K562 (cell line): ENCODE measurements at regions not wholly inside any gene's neighbourhood (a gene's known extent, or its start where the extent isn't known, plus 50 kb on each side); places are given as distances from the start of the nearest gene placed in this dataset.
A peak's percentile ranks its signal among the peaks of the same experiment; 100 is the strongest.

Experiments
- AFF1 ChIP-seq, 2 experiments: fragments of 450-650 bp; IDR thresholded peaks; 2 replicates each; pipeline ENCODE4 v1.6.1; 2018; ENCODE audit warnings: mild to moderate bottlenecking in 2 of 2, low read depth in 1 of 2; ENCODE audit not compliant: partially characterized antibody in 2 of 2
- E2F4 ChIP-seq: sonication (generic); formaldehyde crosslinking; IDR thresholded peaks from 2 replicates; pipeline ENCODE4 v1.8.0; 2022; ENCODE audit warnings: mild to moderate bottlenecking, low read depth, missing genetic modification reagents
- ESRRB ChIP-seq: fragments of 250-450 bp; sonication (Bioruptor Pico); IDR thresholded peaks from 2 replicates; pipeline ENCODE4 v1.5.0; 2020; ENCODE audit warnings: mild to moderate bottlenecking, moderate library complexity, borderline replicate concordance
- FOSL1 ChIP-seq: fragments of 200-800 bp; sonication (Bioruptor generic); conservative IDR thresholded peaks from 2 replicates; pipeline ENCODE4 v1.6.1; 2016; ENCODE audit warnings: missing genetic modification characterization, missing compliant biosample characterization
- FOXK2 ChIP-seq, 2 experiments: fragments of 450-650 bp; IDR thresholded peaks in 1 of 2; conservative IDR thresholded peaks in 1 of 2; 2 replicates each; pipeline ENCODE4 v1.6.1; 2016; ENCODE audit warnings: low read depth in 2 of 2, mild to moderate bottlenecking in 1 of 2
- HBP1 ChIP-seq: fragments of 450-650 bp; formaldehyde crosslinking; IDR thresholded peaks from 2 replicates; pipeline ENCODE4 v1.4.0; 2022; ENCODE audit warnings: missing genetic modification characterization
- HMG20B ChIP-seq: fragments of 250-450 bp; sonication (Bioruptor Pico); IDR thresholded peaks from 2 replicates; pipeline ENCODE4 v1.5.0; 2021; ENCODE audit warnings: mild to moderate bottlenecking
- KDM2B ChIP-seq: fragments of 250-450 bp; sonication (Bioruptor Pico); IDR thresholded peaks from 2 replicates; pipeline ENCODE4 v1.8.0; 2021; ENCODE audit warnings: mild to moderate bottlenecking, moderate library complexity
- POLR2AphosphoS2 ChIP-seq: IDR thresholded peaks from 2 replicates; pipeline ENCODE4 v1.6.1; 2012; ENCODE audit warnings: low read length, improper control_type of control experiment
- RFX7 ChIP-seq: fragments of 250-450 bp; sonication (Bioruptor Pico); IDR thresholded peaks from 2 replicates; pipeline ENCODE4 v1.5.1; 2021; ENCODE audit warnings: mild to moderate bottlenecking
- SRSF1 ChIP-seq: fragments of 200-400 bp; formaldehyde crosslinking; IDR thresholded peaks from 2 replicates; pipeline ENCODE4 v1.6.1; 2017; ENCODE audit warnings: mild to moderate bottlenecking, low read depth, low read length, moderate library complexity
- TEAD2 ChIP-seq: fragments of 450-650 bp; IDR thresholded peaks from 2 replicates; pipeline ENCODE4 v1.6.1; 2016; ENCODE audit warnings: missing genetic modification characterization, control low read depth, missing compliant biosample characterization
- TEAD4 ChIP-seq, 2 experiments: sonication (generic) in 1 of 2; formaldehyde crosslinking in 1 of 2; IDR thresholded peaks; 2 replicates each; pipeline versions ENCODE4 v1.6.1 to v1.8.0; 2012 to 2022; ENCODE audit warnings: borderline replicate concordance in 1 of 2, inconsistent platforms in 1 of 2, low read length in 1 of 2, mild to moderate bottlenecking in 1 of 2, missing genetic modification reagents in 1 of 2
- ZNF592 ChIP-seq: fragments of 450-650 bp; IDR thresholded peaks from 2 replicates; pipeline ENCODE4 v1.6.1; 2017; ENCODE audit warnings: antibody characterized with exemption, mild to moderate bottlenecking
- ZNF668 ChIP-seq: fragments of 250-450 bp; sonication (Bioruptor Pico); IDR thresholded peaks from 2 replicates; pipeline ENCODE4 v1.8.0; 2022; ENCODE audit warnings: mild to moderate bottlenecking, inconsistent platforms

GRCh38 chr22:22745225-22746060 lies 101.0 kb downstream of the GGTLC2 start (continued):
- no peak for TF ChIP-seq E2F4 (CRISPR knock-in tag)
- TF ChIP-seq POLR2AphosphoS2: no peak
- TF ChIP-seq ZNF592: no peak
- no peak for TF ChIP-seq ZNF668 (CRISPR knock-in tag)
- no peak for TF ChIP-seq RFX7 (CRISPR knock-in tag)
- TF ChIP-seq HMG20B (CRISPR knock-in tag): no peak
- no peak for TF ChIP-seq ESRRB
- TF ChIP-seq TEAD2 (tag): peak; percentile 57; the same call in 1 of the 2 replicates
- TF ChIP-seq SRSF1: no peak
- TF ChIP-seq FOXK2 (conservative IDR thresholded peaks at IDR 0.05 in 1 of 2, IDR thresholded peaks at IDR 0.05 in 1 of 2; ENCODE audit: low read depth in 2 of 2): 0 out of 4 replicates have a peak, but pooled peaks of 1 of the 2 experiments have one; percentile 65
- TF ChIP-seq AFF1 (IDR thresholded peaks at IDR 0.05; ENCODE audit: low read depth in 1 of 2, partially characterized antibody in 2 of 2): no peak
- no peak for TF ChIP-seq FOSL1 (tag)
- no peak for TF ChIP-seq HBP1 (CRISPR knock-in tag)
- no peak; the same call in 1 of the 2 replicates for TF ChIP-seq KDM2B
- peak; percentile 51; the same call in 1 of the 2 replicates for TF ChIP-seq TEAD4 (IDR thresholded peaks at IDR 0.05; ENCODE audit: low read length)
- peak; percentile 89 for TF ChIP-seq TEAD4 (CRISPR knock-in tag; IDR thresholded peaks at IDR 0.05; ENCODE audit: borderline replicate concordance)
